ENCODE measurements at regions not wholly inside any gene's neighbourhood (a gene's known extent, or its start where the extent isn't known, plus 50 kb on each side); places are given as distances from the start of the nearest gene placed in this dataset.

DNA sequence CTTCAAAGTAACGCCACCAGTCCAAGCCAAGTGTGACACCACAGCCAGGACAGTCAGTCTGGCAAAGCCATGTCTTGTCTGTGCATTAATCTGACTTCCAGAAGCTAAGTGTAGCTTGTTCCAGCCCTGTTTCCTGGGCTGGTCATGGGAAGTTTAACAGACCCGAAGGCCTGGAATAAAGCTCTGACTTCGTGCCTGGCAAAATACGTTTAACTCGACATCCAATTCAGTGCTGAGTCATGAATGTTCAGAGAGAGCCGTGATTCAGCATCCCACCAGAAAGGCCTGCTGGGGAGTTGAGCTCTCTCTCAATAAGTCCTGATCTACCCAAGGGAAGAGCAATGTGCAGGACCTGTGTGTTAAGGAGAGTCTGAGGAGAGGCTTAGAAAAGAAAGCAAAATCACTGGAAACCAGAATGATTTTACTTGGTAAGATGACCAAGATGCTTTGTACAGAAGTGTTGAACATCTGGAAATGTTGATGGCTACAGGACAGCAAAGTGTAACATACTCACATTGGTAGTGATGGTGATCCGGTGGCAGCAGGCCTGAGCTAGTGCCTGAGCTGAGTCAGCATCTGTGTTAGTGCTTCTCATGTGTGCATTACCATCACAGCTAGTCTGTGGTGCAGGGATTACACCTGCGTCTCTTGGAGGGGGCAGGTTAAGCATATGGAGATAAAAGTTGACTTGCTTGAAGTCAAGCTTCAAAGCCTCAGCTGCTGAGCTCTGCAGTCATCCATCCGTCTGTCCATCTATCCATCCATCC is 743.7 kb upstream of the HS6ST1 start:
- TF ChIP-seq, protein P1, sequence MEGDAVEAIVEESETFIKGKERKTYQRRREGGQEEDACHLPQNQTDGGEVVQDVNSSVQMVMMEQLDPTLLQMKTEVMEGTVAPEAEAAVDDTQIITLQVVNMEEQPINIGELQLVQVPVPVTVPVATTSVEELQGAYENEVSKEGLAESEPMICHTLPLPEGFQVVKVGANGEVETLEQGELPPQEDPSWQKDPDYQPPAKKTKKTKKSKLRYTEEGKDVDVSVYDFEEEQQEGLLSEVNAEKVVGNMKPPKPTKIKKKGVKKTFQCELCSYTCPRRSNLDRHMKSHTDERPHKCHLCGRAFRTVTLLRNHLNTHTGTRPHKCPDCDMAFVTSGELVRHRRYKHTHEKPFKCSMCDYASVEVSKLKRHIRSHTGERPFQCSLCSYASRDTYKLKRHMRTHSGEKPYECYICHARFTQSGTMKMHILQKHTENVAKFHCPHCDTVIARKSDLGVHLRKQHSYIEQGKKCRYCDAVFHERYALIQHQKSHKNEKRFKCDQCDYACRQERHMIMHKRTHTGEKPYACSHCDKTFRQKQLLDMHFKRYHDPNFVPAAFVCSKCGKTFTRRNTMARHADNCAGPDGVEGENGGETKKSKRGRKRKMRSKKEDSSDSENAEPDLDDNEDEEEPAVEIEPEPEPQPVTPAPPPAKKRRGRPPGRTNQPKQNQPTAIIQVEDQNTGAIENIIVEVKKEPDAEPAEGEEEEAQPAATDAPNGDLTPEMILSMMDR (IDR thresholded peaks at IDR 0.05; ENCODE audit: low read depth, low read length, missing control alignments), result no peak

DNA sequence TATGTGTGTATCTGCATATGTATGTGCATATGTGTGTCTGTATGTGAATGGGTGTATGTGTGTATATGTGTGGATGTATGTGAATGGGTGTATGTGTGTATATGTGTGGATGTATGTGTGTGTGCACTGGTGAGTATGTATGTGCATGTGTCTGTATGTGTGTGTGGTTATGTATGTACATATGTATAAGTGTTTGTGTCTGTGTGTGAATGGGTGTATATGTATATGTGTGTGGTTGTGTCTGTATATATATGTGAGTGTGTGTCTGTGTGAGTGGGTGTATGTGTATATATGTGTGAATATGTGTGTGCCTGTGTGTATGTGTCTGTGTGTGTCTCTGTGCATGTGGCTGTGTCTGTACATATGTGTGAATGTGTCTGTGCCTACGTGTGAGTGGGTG is 748.4 kb upstream of the HS6ST1 start:
- no peaks in the 10 kb centered on the region for H3K36me3 ChIP-seq (replicated peaks)
- TF ChIP-seq, protein P1 (IDR thresholded peaks at IDR 0.05; ENCODE audit: low read depth, low read length, missing control alignments), result no peak
- no peak overlapping the region for H3K4me3 ChIP-seq (ENCODE audit: low read depth, low read length)
- H3K27ac ChIP-seq, result no peak overlapping the region
- no peaks in the 10 kb centered on the region for H3K27me3 ChIP-seq (replicated peaks)
- in situ Hi-C loops (cut with HindIII; ENCODE audit: low pct_ligation_motif_present, low sequenced_read_pairs), result no loop called here
- DNase-seq, result no peak

More for the DNA sequence above, 743.7 kb upstream of the HS6ST1 start:
- in situ Hi-C loops (cut with HindIII; ENCODE audit: low pct_ligation_motif_present, low sequenced_read_pairs), result no loop called here
- no peaks in the 10 kb centered on the region for H3K36me3 ChIP-seq (replicated peaks)
- H3K27ac ChIP-seq, result no peak overlapping the region
- DNase-seq, result no peak
- no peak overlapping the region for H3K4me3 ChIP-seq (ENCODE audit: low read depth, low read length)
- H3K27me3 ChIP-seq (replicated peaks), result no peaks in the 10 kb centered on the region

DNA sequence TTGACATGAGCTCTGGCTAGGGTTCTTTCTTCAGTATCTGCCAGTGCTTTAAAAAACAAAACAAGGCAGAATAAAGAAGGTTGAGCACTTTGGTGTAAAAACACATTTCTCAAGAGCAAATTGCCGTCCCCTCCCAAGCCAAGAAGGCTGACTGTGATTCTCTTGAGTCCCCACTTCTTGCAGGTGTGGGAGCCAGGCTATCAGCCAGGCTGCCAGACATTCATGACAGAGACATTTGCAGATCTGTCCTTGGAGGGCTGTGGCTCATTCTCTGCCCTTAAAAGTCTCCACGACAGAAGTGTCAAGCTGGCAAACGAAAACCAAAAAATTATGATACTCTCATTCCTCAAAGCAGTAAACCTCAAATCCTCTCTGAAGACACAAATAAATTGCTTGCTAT is 749.3 kb upstream of the HS6ST1 start:
- in situ Hi-C loops (cut with HindIII; ENCODE audit: low pct_ligation_motif_present, low sequenced_read_pairs), result no loop called here
- Histone ChIP-seq H3K36me3 (replicated peaks) (no peaks in the 10 kb centered on the region), H3K27ac (no peak overlapping the region), H3K27me3 (replicated peaks) (no peaks in the 10 kb centered on the region), H3K4me3 (ENCODE audit: low read depth, low read length) (no peak overlapping the region)
- DNase-seq, result no peak
- TF ChIP-seq, protein P1 (IDR thresholded peaks at IDR 0.05; ENCODE audit: low read depth, low read length, missing control alignments), result no peak

DNA sequence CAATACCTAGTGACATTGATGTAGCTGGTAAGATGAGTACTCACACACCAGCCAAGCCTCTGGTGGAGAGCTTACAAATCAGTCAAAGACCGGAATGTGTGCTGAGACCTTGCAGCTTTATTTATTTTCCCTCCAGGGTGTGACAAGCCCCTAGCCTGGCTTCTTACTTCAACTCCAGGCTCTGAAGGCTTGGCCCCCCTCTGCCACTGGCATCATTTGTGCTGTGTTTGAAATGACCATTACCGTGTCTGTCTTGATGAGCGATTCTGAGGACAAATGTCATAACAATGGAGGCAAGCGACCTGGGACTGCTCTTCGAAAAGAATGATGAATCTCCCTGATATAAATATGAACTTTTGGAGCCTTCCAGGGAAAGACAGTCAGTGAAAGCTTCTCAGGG is 749.9 kb upstream of the HS6ST1 start:
- Histone ChIP-seq H3K4me3 (ENCODE audit: low read depth, low read length) (no peak overlapping the region), H3K27me3 (replicated peaks) (no peaks in the 10 kb centered on the region), H3K27ac (no peak overlapping the region), H3K36me3 (replicated peaks) (no peaks in the 10 kb centered on the region)
- DNase-seq, result no peak
- TF ChIP-seq, protein P1 (IDR thresholded peaks at IDR 0.05; ENCODE audit: low read depth, low read length, missing control alignments), result no peak
- in situ Hi-C loops (cut with HindIII; ENCODE audit: low pct_ligation_motif_present, low sequenced_read_pairs), result no loop called here

DNA sequence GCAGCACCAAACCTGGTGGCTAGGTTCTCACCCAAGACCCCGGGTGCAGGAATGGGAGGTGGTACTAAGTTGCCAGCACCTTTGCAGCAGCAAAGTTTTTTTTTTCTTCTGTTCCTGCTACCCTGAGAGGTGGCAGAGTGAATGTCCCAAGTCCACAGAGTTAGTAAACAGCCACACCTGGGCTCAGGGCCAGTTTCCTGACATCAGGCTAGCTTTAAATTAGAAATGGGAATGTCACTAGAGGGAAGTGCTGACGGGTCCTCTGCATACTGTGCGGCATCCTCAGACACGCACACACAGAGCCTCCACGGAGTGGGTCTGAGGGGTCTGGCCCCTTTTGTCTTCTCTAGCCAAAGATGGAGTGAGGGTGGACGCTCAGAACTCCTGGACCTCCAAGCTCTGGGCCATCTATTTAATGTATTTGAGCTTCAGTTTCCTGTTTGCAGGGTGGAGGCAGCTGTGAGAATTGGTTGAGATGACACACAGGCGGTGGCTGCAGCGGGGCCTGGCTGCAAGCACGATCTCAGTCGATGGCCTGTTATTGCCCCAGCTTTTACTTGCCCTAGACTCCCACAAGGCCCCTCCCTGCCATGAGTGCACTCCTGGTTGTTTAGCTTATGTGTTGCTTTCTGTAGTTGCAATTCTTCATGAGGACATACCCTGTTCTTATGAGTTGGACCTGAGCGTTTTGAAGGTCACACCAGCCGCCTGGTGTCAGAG is 751.4 kb upstream of the HS6ST1 start:
- Histone ChIP-seq H3K4me3 (ENCODE audit: low read depth, low read length) (no peak overlapping the region), H3K27ac (no peak overlapping the region), H3K27me3 (replicated peaks) (no peaks in the 10 kb centered on the region), H3K36me3 (replicated peaks) (no peaks in the 10 kb centered on the region)
- TF ChIP-seq, protein P1 (IDR thresholded peaks at IDR 0.05; ENCODE audit: low read depth, low read length, missing control alignments), result no peak
- in situ Hi-C loops (cut with HindIII; ENCODE audit: low pct_ligation_motif_present, low sequenced_read_pairs), result no loop called here
- DNase-seq, result no peak

Measured in brain microvascular endothelial cell (primary cell).